Activated CD8-positive, alpha-beta T cell treated with anti-CD3 and anti-CD28 coated beads for 36 hours (primary cell): ENCODE measurements at regions not wholly inside any gene's neighbourhood (a gene's known extent, or its start where the extent isn't known, plus 50 kb on each side); places are given as distances from the start of the nearest gene placed in this dataset.

Source experiments
- ATAC-seq: fragments of 200-7000 bp; cut with Tn5 transposase; one replicate; pipeline ENCODE4 v1.10.0; 2021; ENCODE audit warnings: mild to moderate bottlenecking, moderate library complexity
- CTCF ChIA-PET: fragments of 350-600 bp; sonication (Branson Sonifier 250); formaldehyde crosslinking; loops from one replicate; lab custom pipeline; 2021; ENCODE audit warnings: antibody characterized with exemption; lab: Charles Lee
- POLR2A ChIA-PET: fragments of 350-600 bp; sonication (Branson Sonifier 250); formaldehyde crosslinking; loops from one replicate; lab custom pipeline; 2021; ENCODE audit warnings: antibody characterized with exemption; lab: Charles Lee
- DNase-seq: peaks from one replicate; pipeline ENCODE4 v3.0.0-alpha.2; 2020
- H3K27ac Mint-ChIP-seq: one replicate; pipeline ENCODE4 v1.8.0; 2021; ENCODE audit warnings: mild to moderate bottlenecking, mixed read lengths
- H3K27me3 Mint-ChIP-seq: one replicate; pipeline ENCODE4 v1.8.0; 2021; ENCODE audit warnings: mixed read lengths
- H3K36me3 Mint-ChIP-seq: one replicate; pipeline ENCODE4 v1.8.0; 2021; ENCODE audit warnings: low read depth, mixed read lengths
- H3K4me1 Mint-ChIP-seq: one replicate; pipeline ENCODE4 v1.8.0; 2021; ENCODE audit warnings: low read depth, mixed read lengths
- H3K4me3 Mint-ChIP-seq: one replicate; pipeline ENCODE4 v1.8.0; 2021; ENCODE audit warnings: mild to moderate bottlenecking, moderate library complexity, mixed read lengths
- H3K9me3 Mint-ChIP-seq: one replicate; pipeline ENCODE4 v1.8.0; 2021; ENCODE audit warnings: mixed read lengths
- intact Hi-C: fragments of 100-400 bp; cut with micrococcal nuclease; formaldehyde crosslinking; loops from one replicate; pipeline ENCODE4 v1.10.0; 2022
- TF ChIP-seq, protein P1 (sequence below): fragments of 200-600 bp; IDR thresholded peaks from one replicate; pipeline ENCODE4 v1.8.0; 2022; ENCODE audit warnings: antibody characterized with exemption, mild to moderate bottlenecking

- CTCF ChIA-PET: no interaction called here
- H3K9me3 Mint-ChIP-seq: no peaks in the 10 kb centered on the region
- no peaks in the 10 kb centered on the region for H3K4me1 Mint-ChIP-seq
- TF ChIP-seq, protein P1, sequence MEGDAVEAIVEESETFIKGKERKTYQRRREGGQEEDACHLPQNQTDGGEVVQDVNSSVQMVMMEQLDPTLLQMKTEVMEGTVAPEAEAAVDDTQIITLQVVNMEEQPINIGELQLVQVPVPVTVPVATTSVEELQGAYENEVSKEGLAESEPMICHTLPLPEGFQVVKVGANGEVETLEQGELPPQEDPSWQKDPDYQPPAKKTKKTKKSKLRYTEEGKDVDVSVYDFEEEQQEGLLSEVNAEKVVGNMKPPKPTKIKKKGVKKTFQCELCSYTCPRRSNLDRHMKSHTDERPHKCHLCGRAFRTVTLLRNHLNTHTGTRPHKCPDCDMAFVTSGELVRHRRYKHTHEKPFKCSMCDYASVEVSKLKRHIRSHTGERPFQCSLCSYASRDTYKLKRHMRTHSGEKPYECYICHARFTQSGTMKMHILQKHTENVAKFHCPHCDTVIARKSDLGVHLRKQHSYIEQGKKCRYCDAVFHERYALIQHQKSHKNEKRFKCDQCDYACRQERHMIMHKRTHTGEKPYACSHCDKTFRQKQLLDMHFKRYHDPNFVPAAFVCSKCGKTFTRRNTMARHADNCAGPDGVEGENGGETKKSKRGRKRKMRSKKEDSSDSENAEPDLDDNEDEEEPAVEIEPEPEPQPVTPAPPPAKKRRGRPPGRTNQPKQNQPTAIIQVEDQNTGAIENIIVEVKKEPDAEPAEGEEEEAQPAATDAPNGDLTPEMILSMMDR: no peak
- no peaks in the 10 kb centered on the region for H3K27me3 Mint-ChIP-seq
- no peak for ATAC-seq
- H3K36me3 Mint-ChIP-seq: no peaks in the 10 kb centered on the region
- no peak overlapping the region for H3K27ac Mint-ChIP-seq
- DNase-seq: no peak
- POLR2A ChIA-PET: no interaction called here
- H3K4me3 Mint-ChIP-seq: no peak overlapping the region
- intact Hi-C loops: no loop called here
Measured at GRCh38 chr13:34721631-34722595, 220.2 kb upstream of the NBEA start.

- Mint-ChIP-seq H3K36me3 (no peaks in the 10 kb centered on the region), H3K4me3 (no peak overlapping the region), H3K4me1 (no peaks in the 10 kb centered on the region), H3K27ac (no peak overlapping the region), H3K27me3 (no peaks in the 10 kb centered on the region), H3K9me3 (no peaks in the 10 kb centered on the region)
- intact Hi-C loops: no loop called here
- ATAC-seq: no peak
- DNase-seq: no peak
- ChIA-PET POLR2A (no interaction called here), CTCF (no interaction called here)
- TF ChIP-seq, protein P1: no peak
Measured at GRCh38 chr13:34722922-34723321, 219.1 kb upstream of the NBEA start.

DNA sequence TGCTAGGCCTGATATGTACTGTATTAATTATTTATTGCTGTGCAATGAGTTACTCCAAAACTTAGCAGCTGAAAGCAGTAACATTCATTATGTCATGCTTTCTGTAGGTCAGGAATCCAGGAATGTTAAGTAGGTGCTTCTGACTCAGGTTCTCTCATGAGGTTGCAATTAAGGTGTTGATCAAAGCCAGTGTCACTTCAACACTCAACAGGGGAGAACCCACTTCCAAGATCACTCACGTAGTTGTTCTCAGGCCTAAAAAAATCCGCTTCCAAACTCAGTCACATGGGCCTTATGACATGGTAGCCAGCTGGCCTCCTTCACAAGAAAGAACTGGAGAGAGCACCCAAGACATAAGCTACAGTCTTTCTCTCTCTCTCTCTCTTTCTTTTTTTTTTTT, 211.1 kb upstream of the NBEA start:
- no peak overlapping the region for H3K4me3 Mint-ChIP-seq

DNA sequence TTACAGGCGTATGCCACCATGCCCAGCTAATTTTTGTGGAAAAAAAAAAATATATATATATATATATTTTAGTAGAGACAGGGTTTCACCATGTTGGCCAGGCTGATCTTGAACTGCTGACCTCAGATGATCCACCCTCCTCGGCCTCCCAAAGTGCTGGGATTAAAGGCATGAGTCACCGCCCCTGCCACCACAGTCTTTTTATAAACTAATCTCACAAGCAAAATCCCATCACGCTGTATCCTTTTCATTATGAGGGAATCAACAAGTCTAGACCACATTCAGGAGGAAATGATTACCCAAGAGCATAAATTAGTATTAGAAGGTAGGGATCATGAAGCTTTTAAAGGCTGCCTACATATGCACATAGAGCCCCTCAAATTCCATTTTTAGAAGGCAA, 210.6 kb upstream of the NBEA start:
- H3K4me1 Mint-ChIP-seq: no peaks in the 10 kb centered on the region
- ATAC-seq (no peak), DNase-seq (no peak)
- H3K4me3 Mint-ChIP-seq: no peak overlapping the region
- intact Hi-C loops: no loop called here
- no peaks in the 10 kb centered on the region for H3K9me3 Mint-ChIP-seq
- ChIA-PET CTCF (no interaction called here), POLR2A (interaction anchor here (0.8 kb wide), 1 partner anchor 456 kb away, joined by 3 read pairs; no protein-coding TSS in a partner anchor)
- peaks cover 2% of the 10 kb centered on the region for H3K27me3 Mint-ChIP-seq
- TF ChIP-seq, protein P1: no peak
- H3K36me3 Mint-ChIP-seq: no peaks in the 10 kb centered on the region
- H3K27ac Mint-ChIP-seq: no peak overlapping the region

More for the DNA sequence above, 211.1 kb upstream of the NBEA start:
- ChIA-PET POLR2A (no interaction called here), CTCF (no interaction called here)
- H3K9me3 Mint-ChIP-seq: no peaks in the 10 kb centered on the region
- H3K36me3 Mint-ChIP-seq: no peaks in the 10 kb centered on the region
- ATAC-seq (no peak), DNase-seq (no peak)
- H3K4me1 Mint-ChIP-seq: no peaks in the 10 kb centered on the region
- peaks cover 2% of the 10 kb centered on the region for H3K27me3 Mint-ChIP-seq
- no peak overlapping the region for H3K27ac Mint-ChIP-seq
- intact Hi-C loops: no loop called here
- TF ChIP-seq, protein P1: no peak

GRCh38 chr13:34733721-34734120, 208.3 kb upstream of the NBEA start:
- DNase-seq (no peak), ATAC-seq (no peak)
- H3K4me1 Mint-ChIP-seq: no peaks in the 10 kb centered on the region
- TF ChIP-seq, protein P1: no peak
- CTCF ChIA-PET: no interaction called here
- POLR2A ChIA-PET: no interaction called here
- no peak overlapping the region for H3K27ac Mint-ChIP-seq
- peaks cover 2% of the 10 kb centered on the region for H3K27me3 Mint-ChIP-seq
- H3K36me3 Mint-ChIP-seq: no peaks in the 10 kb centered on the region
- H3K4me3 Mint-ChIP-seq: no peak overlapping the region
- intact Hi-C loops: no loop called here
- no peaks in the 10 kb centered on the region for H3K9me3 Mint-ChIP-seq
